T47D (cell line): ENCODE measurements at regions not wholly inside any gene's neighbourhood (a gene's known extent, or its start where the extent isn't known, plus 50 kb on each side); places are given as distances from the start of the nearest gene placed in this dataset.
"Not testable (repeated sequence)": the region's sequence is repeated elsewhere in the genome, so short reads cannot be mapped to it uniquely, and the experiment has no call there.

Experiments
- DNase-seq, 2 experiments: peaks; one replicate each; pipeline versions ENCODE4 v3.0.0 to v3.0.0-alpha.2; 2011 to 2012; ENCODE audit warnings: low read depth in 1 of 2, low spot score in 1 of 2
- in situ Hi-C: cut with HindIII; loops from 2 replicates; pipeline ENCODE4 v1.10.0; 2016; ENCODE audit warnings: low sequenced_read_pairs, low pct_unique_long_range_greater_than_20kb

DNA sequence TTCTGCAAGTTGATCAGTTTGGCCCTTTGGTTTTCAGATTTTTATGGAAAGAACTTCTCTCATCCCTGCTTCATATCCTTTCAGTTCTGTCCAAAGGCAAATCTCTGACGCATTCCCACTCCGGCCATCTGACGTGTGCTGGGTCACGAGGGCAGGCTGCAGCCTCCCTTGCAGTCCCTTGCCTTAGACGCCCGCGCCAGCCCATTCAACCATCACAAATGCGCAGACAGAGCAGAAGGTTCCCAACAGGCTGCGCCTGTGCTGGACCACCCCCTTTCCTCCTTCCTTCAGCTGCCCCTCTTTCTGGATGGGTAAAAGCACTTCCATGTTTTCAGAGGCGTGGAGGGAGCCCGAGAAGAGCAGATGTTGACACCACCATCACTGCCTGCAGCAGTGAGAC, 144.2 kb downstream of the BCL2L11 start:
- in situ Hi-C loops, DNase-seq: not testable (repeated sequence)

GRCh38 chr2:111266556-111266955, 145.8 kb downstream of the BCL2L11 start:
- in situ Hi-C loops, DNase-seq: not testable (repeated sequence)

- in situ Hi-C loops, DNase-seq: not testable (repeated sequence)
These were observed 146.3 kb downstream of the BCL2L11 start for GRCh38 chr2:111267038-111267437.

DNA sequence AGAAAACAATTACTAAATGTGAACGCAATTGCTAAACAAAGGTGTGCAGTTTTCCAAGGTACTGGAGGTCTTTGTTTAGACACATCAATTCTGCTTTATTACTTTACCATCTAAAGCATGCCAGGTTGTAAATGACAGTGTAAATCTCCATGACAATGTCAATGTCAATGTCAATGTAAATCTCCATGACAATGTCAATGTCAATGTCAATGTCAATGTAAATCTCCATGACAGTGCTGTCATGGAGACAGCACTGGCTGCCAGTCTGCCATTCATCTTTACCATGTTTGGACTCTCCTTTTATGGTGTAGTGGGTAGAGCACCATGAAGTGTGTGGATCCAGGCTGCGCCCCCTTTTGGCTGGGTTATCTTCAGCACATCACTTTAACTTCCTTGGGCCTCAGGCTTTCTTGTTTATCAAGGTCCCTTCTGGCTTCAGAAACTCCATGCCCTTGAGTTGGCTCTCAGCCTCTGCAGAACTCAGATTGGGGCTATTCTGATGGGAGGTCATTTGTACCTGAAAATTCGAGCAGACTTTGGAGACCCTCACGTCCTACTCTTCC, 149.1 kb downstream of the BCL2L11 start:
- in situ Hi-C loops, DNase-seq: not testable (repeated sequence)

GRCh38 chr2:111270569-111270968, 149.9 kb downstream of the BCL2L11 start:
- in situ Hi-C loops, DNase-seq: not testable (repeated sequence)

DNA sequence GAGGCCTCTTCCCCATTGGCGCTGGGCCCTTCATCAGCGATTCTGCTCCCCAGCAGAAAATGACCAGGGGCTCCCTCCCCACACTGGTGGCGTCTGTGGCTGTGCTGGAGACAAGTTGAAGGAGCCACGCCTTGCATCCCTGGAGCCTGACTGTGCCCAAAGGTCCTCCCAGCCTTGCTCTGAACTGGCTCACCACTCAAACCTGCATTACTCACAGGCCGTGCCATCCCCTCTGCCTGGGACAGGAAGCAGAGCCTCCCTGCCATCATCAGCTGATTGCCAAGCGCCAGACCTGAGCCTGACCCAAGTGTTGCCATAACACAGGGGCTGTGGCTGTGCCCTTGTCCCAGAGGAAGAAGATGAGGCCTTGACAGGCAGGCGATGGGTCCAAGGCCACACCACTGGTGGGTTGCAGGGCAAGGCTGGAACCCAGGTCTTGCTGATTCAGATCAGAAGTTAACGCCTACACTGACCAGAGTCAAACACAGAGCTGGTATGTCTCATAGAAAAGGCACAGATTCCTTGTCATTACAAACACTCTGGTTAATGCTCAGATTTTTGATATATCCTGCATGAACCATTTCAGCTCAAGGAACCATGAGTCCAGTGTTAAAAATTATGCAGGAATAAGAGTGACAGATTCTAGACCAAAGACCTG, 151.1 kb downstream of the BCL2L11 start:
- DNase-seq, in situ Hi-C loops: not testable (repeated sequence)

GRCh38 chr2:111273007-111273406, 152.3 kb downstream of the BCL2L11 start:
- in situ Hi-C loops, DNase-seq: not testable (repeated sequence)

GRCh38 chr2:111275047-111275853, 154.5 kb downstream of the BCL2L11 start:
- DNase-seq, in situ Hi-C loops: not testable (repeated sequence)

GRCh38 chr2:111275854-111276171, 155.1 kb downstream of the BCL2L11 start:
- DNase-seq, in situ Hi-C loops: not testable (repeated sequence)

DNA sequence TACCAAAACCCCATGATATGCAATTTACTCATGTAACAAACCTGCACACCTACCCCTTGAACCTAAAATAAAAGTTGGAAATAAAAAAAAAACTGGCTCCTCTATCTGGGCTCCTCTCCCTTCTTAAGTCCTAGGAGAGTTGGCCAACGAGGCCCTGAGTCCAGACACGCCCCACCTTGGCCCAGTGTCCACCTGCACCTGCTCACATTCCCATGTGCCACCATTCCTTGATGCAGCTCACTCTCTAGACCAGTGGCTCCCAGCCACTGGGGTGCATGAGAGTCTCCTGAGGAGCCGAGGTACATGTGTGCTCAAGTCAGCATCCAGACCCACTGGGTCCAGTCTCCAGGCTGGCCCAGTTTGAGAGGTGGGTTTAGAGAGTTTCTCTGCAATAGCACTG, 157.4 kb downstream of the BCL2L11 start:
- in situ Hi-C loops, DNase-seq: not testable (repeated sequence)

- in situ Hi-C loops: not testable (repeated sequence)
These were observed 160.1 kb downstream of the BCL2L11 start for GRCh38 chr2:111280709-111281286.

DNA sequence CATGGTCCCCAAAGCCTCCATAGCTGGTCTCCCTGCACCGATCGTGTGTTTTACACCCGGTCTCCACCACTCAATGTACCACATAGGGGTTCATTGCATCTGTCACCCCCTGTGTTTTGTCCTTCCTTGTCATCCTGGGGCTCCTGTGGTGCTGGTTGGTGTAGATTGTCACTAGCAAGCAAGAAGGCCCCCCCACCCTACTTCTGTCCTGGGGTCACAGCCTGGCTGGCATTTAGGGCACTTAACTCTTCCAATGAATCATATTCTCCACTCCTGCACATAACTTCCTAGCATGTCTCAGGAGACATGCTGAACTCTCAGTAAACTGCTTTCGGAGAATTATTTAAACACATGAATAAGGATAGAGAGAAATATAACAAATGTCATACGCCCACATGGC, 161.4 kb downstream of the BCL2L11 start:
- in situ Hi-C loops, DNase-seq: not testable (repeated sequence)

More at GRCh38 chr2:111280709-111281286, 160.1 kb downstream of the BCL2L11 start:
- not testable (repeated sequence) for DNase-seq

DNA sequence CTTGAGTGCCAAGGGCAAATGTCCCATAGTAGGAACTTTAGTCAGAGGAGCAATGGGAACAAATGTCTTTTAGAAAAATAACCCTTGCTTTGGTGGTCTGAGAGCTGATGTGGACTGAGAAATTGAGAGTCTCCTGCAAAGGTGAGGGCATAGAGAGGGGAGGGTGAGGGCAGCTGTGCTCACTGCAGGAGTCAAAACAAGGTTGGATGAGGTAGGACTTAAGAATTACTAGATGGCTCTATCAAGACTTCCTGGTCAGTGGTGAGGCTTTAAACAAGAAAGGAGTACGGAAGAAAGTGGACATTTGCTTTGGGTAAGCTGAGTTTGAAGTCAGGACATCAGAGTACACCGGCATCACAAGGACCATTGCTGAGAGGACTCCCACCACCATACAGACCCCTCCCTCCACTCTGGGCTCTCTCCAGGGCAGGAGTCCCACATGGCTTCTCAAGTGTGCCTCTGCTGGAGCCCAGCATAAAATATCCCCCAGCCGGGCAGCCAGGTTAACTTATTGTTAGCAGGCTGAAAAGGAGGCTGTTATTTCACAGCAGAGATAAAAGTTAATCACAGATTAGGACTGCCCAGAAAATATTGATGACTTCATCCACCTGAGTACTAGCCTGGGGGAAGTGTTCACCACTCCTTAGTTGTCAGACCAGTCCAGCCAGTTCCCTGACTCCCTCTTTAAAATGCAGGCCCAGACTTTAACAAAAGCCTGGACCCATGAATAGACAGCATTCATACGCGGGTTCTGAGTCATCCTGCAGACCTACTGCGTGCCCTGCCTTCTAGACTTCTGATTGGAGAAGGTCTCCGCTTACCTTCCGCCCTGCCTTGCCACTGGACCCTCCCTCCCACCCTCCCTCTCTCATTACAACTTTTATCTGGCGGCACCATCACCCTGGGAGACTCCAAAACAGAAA, 167.2 kb downstream of the BCL2L11 start:
- peak; percentile 1 to 84 for DNase-seq
- in situ Hi-C loops: not testable (repeated sequence)

DNA sequence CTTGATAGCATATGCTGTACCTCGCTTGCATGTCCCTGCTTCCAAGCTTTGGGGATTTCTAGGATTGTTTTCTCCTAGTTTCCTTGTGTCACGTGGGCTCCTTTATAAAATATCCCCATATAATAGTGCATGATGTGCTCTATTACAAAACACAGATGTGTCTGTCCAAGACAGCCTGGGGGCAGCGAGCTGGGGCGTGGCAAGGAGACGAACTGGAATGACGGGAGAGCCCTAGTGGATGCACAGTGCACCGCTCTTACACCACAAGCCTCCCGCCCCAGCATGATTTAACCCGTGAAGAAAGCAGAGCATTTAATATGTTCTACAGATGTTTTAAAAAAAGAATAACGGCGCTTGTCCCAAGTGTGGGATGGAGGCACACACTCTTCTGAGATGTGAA, 169.7 kb downstream of the BCL2L11 start:
- in situ Hi-C loops: not testable (repeated sequence)
- peak in 1 of 2 experiments; percentile 63 for DNase-seq

DNA sequence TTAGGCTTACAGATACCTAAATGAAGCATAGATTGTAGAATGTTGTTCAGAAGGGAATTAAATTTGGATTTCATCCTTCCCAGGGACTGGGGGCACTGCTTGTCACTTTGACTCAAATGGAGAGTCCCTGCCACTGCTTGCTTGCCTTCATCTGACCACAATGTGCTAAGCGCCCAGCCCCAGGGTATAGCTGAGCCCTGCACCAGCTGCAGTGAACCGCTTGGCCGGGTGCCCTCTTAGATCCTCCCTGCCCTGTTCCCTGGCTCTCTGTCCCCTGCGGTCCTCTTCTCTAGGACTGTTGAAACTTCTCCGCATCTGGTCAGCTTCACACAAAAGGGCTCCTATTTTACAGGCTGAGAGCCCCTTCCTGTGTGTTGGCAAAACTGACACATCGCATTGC, 170.9 kb downstream of the BCL2L11 start:
- DNase-seq, in situ Hi-C loops: not testable (repeated sequence)

- in situ Hi-C loops: not testable (repeated sequence)
- peak in 1 of 2 experiments; percentile 4 for DNase-seq
These were observed 171.7 kb downstream of the BCL2L11 start for GRCh38 chr2:111292232-111292968.

DNA sequence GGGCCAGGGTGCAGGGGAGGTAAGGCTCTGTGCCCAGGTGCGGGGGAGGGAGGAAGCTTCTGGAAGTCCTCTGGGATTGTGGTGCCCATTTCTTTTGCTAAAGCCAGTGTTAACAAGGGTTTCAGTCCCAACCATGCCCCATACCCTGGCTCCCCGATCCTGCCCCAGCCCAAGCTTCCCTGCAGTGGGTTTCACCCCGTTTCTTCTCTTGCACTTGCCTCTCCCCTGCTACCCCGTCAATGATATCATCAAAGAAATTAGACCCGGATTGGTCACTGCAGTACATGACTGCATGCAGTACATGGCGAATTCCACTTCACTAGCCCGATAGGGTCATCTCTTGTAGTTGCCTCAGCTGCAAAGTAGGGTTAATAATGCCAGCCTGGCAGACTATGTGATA, 174.0 kb downstream of the BCL2L11 start:
- in situ Hi-C loops, DNase-seq: not testable (repeated sequence)
